AG10803 (cell line): ENCODE measurements at regions not wholly inside any gene's neighbourhood (a gene's known extent, or its start where the extent isn't known, plus 50 kb on each side); places are given as distances from the start of the nearest gene placed in this dataset.

ENCODE experiments used
- DNase-seq: peaks from one replicate; pipeline ENCODE4 v3.0.0; 2010; ENCODE audit warnings: low read depth
- H3K4me3 ChIP-seq: 2 replicates; pipeline ENCODE4 v1.5.1; 2011; ENCODE audit warnings: mild to moderate bottlenecking, low read length, control low read depth
- CTCF ChIP-seq: conservative IDR thresholded peaks from 2 replicates; pipeline ENCODE4 v1.5.1; 2011; ENCODE audit warnings: mild to moderate bottlenecking, low read length, control low read depth, inconsistent platforms

- no peak for DNase-seq
- H3K4me3 ChIP-seq: no peak overlapping the region
- no peak for TF ChIP-seq CTCF
Measured at GRCh38 chr7:92991190-92991589, 126.6 kb downstream of the SAMD9 start.

GRCh38 chr7:92988941-92989545 is 128.7 kb downstream of the SAMD9 start:
- H3K4me3 ChIP-seq: no peak overlapping the region
- peak; percentile 80 for DNase-seq
- no peak for TF ChIP-seq CTCF

- no peak overlapping the region for H3K4me3 ChIP-seq
- peak; percentile 61 for DNase-seq
- peak; percentile 47 for TF ChIP-seq CTCF
Measured at GRCh38 chr7:92988051-92988450, 129.7 kb downstream of the SAMD9 start.

GRCh38 chr7:92987538-92987937 is 130.2 kb downstream of the SAMD9 start:
- DNase-seq: peak; percentile 61
- H3K4me3 ChIP-seq: no peak overlapping the region
- TF ChIP-seq CTCF: no peak

GRCh38 chr7:92987095-92987494 is 130.7 kb downstream of the SAMD9 start:
- no peak for TF ChIP-seq CTCF
- peak; percentile 91 for DNase-seq
- no peak overlapping the region for H3K4me3 ChIP-seq

GRCh38 chr7:92982928-92983327 is 134.9 kb downstream of the SAMD9 start:
- no peak overlapping the region for H3K4me3 ChIP-seq
- no peak for TF ChIP-seq CTCF
- DNase-seq: no peak

GRCh38 chr7:92976931-92977330 is 140.6 kb upstream of the CDK6 start:
- no peak for DNase-seq
- H3K4me3 ChIP-seq: no peak overlapping the region
- TF ChIP-seq CTCF: no peak
